Left renal pelvis (tissue), 4 donors: ENCODE measurements at regions not wholly inside any gene's neighbourhood (a gene's known extent, or its start where the extent isn't known, plus 50 kb on each side); places are given as distances from the start of the nearest gene placed in this dataset.
"Not testable (repeated sequence)": the region's sequence is repeated elsewhere in the genome, so short reads cannot be mapped to it uniquely, and the experiment has no call there.

Experiments used
- DNase-seq, 4 donors: peaks; one replicate each; pipeline ENCODE4 v3.0.0-alpha.2; 2013; ENCODE audit warnings: low read depth in 4 of 4, low spot score in 3 of 4

DNA sequence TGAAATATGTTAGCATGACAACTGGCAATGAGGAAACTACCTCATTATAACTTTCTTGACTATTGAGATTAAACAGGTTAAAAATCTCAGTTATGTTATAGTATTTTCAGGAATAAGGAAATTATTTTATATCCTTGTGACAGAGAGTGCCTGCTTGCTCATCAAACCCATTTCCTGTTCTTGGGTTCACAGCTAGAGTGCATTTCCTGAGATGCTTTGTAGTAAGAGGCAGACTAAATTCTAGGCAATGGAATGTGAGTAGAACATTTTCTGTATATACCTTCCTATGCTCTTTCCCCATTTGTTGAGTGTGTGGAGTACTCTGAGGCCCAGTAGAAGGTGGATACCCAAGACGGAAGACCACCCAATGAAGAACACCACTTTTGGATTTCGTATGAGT is 96.9 kb upstream of the CASK start:
- no peak for DNase-seq

DNA sequence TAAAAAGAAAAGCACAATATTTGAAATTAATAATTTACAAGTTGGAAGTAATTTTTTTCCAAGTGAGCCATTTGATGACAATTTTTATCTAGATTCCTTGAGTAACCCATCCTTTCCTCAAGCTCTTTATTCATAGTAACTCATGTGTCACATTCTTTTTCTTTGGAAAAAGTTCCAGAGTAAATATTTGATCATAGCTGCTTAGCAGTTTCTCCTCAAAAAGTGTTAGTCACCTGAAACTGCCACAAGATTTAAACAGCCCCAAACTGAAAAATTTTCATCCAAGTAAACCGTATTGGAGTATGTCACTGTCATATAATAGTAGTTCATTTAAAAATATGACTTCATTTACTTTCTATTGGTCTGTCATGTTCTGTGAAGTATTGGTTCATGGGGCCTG is 94.6 kb upstream of the CASK start:
- no peak for DNase-seq

DNA sequence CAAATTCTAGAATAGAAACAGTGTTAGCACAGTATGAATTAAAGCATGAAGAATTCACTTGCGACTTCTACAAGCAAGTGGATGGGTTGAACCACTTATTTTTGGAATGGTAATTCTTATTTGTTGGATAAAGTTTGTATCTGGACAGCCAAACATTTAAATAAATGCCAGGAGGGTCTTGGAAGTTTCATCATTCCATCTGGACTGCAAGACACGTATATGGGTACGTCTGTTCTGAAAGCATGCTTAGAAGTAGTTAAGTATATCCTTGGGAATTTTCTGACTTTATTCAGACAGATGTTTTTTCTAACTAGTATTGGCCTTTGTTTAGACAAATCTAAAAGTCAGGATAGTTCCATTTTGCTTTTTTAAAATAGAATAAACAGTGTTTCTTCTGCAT is 77.5 kb upstream of the CASK start:
- no peak for DNase-seq

DNA sequence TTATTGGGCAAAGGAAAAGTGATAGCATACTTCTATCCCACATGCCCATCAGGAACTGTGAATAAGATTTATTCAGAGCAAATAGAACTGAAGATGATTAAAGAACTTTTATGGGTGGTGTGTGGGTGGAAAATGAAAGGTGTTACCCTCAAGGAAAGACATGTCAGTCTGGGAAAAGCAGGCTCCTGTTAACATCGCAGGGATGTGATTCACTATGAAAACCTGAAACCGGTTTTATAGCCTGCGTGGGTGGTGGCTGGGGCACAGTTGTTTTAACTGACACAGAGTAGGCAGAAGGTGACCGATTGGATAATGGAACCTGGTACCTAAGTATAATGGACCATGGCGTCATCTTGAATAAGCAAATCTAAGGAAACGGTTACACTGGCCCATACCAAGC is 61.3 kb upstream of the CASK start:
- DNase-seq = no peak

DNA sequence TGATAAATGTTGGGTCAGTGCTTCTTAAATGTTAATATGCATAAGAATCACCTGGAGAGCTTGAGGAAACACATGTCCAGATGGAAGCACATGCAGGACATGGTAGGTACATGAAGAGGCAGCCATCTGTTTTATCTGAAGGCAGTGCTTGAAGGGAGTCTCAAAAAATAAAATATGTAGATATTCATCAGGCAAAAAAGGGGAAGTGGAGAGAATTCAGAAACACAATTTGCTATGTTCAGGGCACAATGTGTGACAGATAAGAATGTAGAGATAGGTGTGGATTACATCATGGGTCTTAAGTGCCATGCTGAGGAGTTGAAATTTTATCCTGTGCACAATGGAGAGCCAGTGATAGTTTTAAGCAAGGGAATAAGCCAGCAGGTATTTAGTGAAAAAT is 59.6 kb upstream of the CASK start:
- DNase-seq = no peak

DNA sequence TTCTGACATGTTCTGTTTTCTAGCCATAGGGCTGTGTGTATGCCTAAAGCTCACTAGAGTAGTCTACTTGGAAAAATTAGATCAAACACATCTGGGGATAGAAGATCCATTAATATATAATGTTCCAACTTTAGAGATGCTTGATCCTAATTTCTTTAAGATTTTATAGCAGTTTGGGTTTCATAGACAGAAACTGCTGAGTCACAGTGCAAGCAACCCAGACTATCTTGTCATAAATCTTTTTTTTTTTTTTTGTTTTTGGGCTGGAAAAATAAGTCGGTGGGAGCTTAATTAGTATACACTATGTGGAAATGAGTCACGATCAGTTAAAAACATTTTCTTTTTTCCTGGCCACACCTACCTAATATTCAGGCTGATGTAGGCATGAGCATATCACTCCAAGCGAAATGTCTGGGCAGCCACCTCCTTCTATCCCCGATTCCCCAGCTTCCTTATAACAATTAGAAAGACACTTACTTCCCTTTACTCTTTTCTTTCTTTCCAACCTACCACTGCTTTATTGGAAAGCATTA is 58.2 kb upstream of the CASK start:
- DNase-seq = no peak

DNA sequence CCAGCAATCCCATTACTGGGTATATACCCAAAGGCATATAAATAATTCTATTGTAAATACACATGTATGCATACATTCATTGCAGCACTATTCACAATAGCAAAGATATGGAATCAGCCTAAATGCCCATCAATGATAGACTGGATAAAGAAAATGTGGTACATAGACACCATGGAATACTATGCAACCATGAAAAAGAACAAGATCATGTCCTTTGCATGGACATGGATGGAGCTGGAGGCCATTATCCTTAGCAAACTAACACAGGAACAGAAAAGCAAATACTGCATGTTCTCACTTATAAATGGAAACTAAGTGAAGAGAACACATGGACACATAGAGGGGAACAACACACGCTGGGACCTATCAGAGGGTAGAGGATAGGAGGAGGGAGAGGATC is 51.3 kb upstream of the CASK start:
- not testable (repeated sequence) for DNase-seq

DNA sequence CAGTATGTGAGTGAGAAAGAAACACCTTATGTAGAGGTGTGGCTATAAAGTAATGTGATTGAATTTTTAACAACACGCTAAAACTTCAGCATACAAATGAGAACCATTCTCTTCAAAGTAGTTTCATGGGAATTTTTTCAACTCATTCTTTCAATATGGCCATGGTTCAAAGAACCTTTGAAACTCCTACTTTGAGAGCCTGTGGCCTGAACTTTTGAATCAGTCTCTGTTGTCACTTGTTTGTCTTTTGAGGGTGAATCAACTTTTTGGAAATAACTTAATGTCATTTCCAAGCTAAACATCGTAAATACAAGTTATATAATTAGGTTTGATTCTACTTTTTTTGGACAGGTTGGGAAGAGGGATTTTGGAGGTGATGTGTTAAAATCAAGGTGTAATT is 49.9 kb upstream of the CASK start:
- no peak for DNase-seq
